ENCODE measurements at regions not wholly inside any gene's neighbourhood (a gene's known extent, or its start where the extent isn't known, plus 50 kb on each side); places are given as distances from the start of the nearest gene placed in this dataset.

DNA sequence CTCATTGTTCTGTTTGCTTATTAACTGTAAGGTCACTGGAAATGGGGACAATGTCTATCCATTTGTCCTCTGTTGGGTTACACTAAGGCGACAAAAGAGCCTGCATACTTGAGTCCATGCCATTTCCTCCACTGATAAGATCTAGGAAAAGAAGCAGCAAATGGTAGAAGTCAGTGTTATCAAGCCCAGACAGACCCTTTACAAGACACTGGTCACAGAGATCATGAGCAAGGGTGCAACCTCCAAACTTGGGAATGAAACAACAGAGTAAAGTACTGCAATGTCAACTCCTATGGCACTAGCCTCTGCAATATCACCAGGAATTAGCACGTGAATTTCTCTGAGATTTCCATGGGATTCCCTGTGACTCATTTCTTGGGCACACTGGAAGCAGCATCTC lies 126.9 kb downstream of the ID4 start:
- no peak for TF ChIP-seq CTCF (IDR thresholded peaks at IDR 0.05; ENCODE audit: extremely low read depth in 1 of 2, insufficient read depth in 1 of 2, low read depth in 1 of 2, low read length in 2 of 2)
- TF ChIP-seq POLR2A (IDR thresholded peaks at IDR 0.05; ENCODE audit: low read depth, low read length), result no peak
